HL-60 (cell line): ENCODE measurements at regions not wholly inside any gene's neighbourhood (a gene's known extent, or its start where the extent isn't known, plus 50 kb on each side); places are given as distances from the start of the nearest gene placed in this dataset.
"Not testable (repeated sequence)": the region's sequence is repeated elsewhere in the genome, so short reads cannot be mapped to it uniquely, and the experiment has no call there.

Source experiments
- DNase-seq, 2 experiments: peaks; one replicate each; pipeline ENCODE4 v3.0.0-alpha.2; 2010 to 2020; ENCODE audit warnings: low read depth in 1 of 2, low spot score in 1 of 2
- H3K27ac ChIP-seq: fragments of 250-450 bp; sonication (Bioruptor Pico); replicated peaks from 2 replicates; pipeline ENCODE4 v1.5.1; 2020; ENCODE audit warnings: mild to moderate bottlenecking, moderate library complexity
- H3K27me3 ChIP-seq: fragments of 250-450 bp; sonication (Bioruptor Pico); 2 replicates; pipeline ENCODE4 v1.5.1; 2021; ENCODE audit warnings: mild to moderate bottlenecking, moderate library complexity; ENCODE audit not compliant: insufficient read depth, poor library complexity, severe bottlenecking
- H3K4me3 ChIP-seq: replicated peaks from 2 replicates; pipeline ENCODE4 v1.5.1; 2011; ENCODE audit warnings: mild to moderate bottlenecking, control low read depth, low read length; ENCODE audit not compliant: insufficient read depth
- CTCF ChIP-seq: IDR thresholded peaks from one replicate; pipeline ENCODE4 v1.5.1; 2011; ENCODE audit warnings: low read length, control low read depth, inconsistent platforms; ENCODE audit not compliant: insufficient read depth
- GABPA ChIP-seq: IDR thresholded peaks from 2 replicates; pipeline ENCODE4 v1.6.1; 2012; ENCODE audit warnings: low read depth
- POLR2AphosphoS5 ChIP-seq: IDR thresholded peaks from 2 replicates; pipeline ENCODE4 v1.6.1; 2012; ENCODE audit warnings: low read depth
- REST ChIP-seq: IDR thresholded peaks from 2 replicates; pipeline ENCODE4 v1.6.1; 2012; ENCODE audit warnings: low read depth; ENCODE audit not compliant: insufficient replicate concordance
- SPI1 ChIP-seq: IDR thresholded peaks from 2 replicates; pipeline ENCODE4 v1.6.1; 2012; ENCODE audit warnings: low read depth, mild to moderate bottlenecking, borderline replicate concordance

GRCh38 chrX:17976955-17977354 lies 115.9 kb upstream of the RAI2 start:
- DNase-seq, result no peak
- TF ChIP-seq REST (no peak), SPI1 (no peak), POLR2AphosphoS5 (no peak)
- Histone ChIP-seq H3K4me3 (no peak overlapping the region), H3K27ac (no peak overlapping the region), H3K27me3 (no peaks in the 10 kb centered on the region)

- H3K27ac ChIP-seq, H3K27me3 ChIP-seq, H3K4me3 ChIP-seq, DNase-seq: not testable (repeated sequence)
Observed at GRCh38 chrX:17975349-17975748, 114.3 kb upstream of the RAI2 start.

GRCh38 chrX:17968367-17968766 lies 107.3 kb upstream of the RAI2 start:
- Histone ChIP-seq H3K4me3 (no peak overlapping the region), H3K27me3 (no peaks in the 10 kb centered on the region), H3K27ac (no peak overlapping the region)
- no peak for TF ChIP-seq CTCF
- TF ChIP-seq SPI1, result no peak
- TF ChIP-seq REST, result no peak
- no peak for TF ChIP-seq GABPA
- no peak for TF ChIP-seq POLR2AphosphoS5
- no peak for DNase-seq

GRCh38 chrX:17967888-17968287 lies 106.8 kb upstream of the RAI2 start:
- DNase-seq, result no peak
- H3K4me3 ChIP-seq, result no peak overlapping the region
- TF ChIP-seq POLR2AphosphoS5, result no peak
- no peak for TF ChIP-seq GABPA
- TF ChIP-seq REST, result no peak
- no peak for TF ChIP-seq CTCF
- TF ChIP-seq SPI1, result no peak
- no peaks in the 10 kb centered on the region for H3K27me3 ChIP-seq
- H3K27ac ChIP-seq, result no peak overlapping the region
